Coronary artery (tissue), 2 donors: ENCODE measurements at regions not wholly inside any gene's neighbourhood (a gene's known extent, or its start where the extent isn't known, plus 50 kb on each side); places are given as distances from the start of the nearest gene placed in this dataset.

Experiments
- DNase-seq: peaks from one replicate; pipeline ENCODE4 v3.0.0-alpha.2; 2017; ENCODE audit warnings: low spot score
- H3K27ac ChIP-seq, 2 donors: fragments of 200-600 bp; sonication (generic); one replicate each; pipeline ENCODE4 v1.5.1; 2016 to 2019
- H3K4me3 ChIP-seq: fragments of 200-600 bp; sonication (generic); 2 replicates; pipeline ENCODE4 v1.5.1; 2016; ENCODE audit warnings: mild to moderate bottlenecking, moderate library complexity
- TF ChIP-seq, protein P1 (sequence below): fragments of 200-600 bp; sonication (generic); IDR thresholded peaks from one replicate; pipeline ENCODE4 v1.5.1; 2019; ENCODE audit warnings: antibody characterized with exemption

DNA sequence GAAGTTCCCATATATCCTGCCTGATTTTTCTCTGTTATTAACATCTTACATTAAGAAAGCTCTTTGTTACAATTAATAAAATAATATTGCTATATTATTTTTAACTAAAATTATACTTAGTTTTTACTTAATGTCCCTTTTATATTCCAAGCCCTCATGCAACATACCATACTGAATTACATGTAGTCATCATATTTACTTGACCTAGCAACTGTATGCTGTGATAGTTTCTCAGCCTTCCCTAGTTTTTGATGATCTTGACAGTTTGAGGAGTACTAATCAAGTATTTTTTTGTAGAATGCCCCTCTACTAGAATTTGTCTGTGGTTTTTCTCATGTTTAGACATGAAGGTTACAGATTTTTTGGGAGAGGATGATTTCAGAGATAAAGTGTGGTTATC, 1503.8 kb upstream of the PABPC4L start:
- no peak overlapping the region for H3K4me3 ChIP-seq
- DNase-seq, result no peak
- TF ChIP-seq, protein P1, sequence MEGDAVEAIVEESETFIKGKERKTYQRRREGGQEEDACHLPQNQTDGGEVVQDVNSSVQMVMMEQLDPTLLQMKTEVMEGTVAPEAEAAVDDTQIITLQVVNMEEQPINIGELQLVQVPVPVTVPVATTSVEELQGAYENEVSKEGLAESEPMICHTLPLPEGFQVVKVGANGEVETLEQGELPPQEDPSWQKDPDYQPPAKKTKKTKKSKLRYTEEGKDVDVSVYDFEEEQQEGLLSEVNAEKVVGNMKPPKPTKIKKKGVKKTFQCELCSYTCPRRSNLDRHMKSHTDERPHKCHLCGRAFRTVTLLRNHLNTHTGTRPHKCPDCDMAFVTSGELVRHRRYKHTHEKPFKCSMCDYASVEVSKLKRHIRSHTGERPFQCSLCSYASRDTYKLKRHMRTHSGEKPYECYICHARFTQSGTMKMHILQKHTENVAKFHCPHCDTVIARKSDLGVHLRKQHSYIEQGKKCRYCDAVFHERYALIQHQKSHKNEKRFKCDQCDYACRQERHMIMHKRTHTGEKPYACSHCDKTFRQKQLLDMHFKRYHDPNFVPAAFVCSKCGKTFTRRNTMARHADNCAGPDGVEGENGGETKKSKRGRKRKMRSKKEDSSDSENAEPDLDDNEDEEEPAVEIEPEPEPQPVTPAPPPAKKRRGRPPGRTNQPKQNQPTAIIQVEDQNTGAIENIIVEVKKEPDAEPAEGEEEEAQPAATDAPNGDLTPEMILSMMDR, result no peak
- H3K27ac ChIP-seq, result no peak overlapping the region

DNA sequence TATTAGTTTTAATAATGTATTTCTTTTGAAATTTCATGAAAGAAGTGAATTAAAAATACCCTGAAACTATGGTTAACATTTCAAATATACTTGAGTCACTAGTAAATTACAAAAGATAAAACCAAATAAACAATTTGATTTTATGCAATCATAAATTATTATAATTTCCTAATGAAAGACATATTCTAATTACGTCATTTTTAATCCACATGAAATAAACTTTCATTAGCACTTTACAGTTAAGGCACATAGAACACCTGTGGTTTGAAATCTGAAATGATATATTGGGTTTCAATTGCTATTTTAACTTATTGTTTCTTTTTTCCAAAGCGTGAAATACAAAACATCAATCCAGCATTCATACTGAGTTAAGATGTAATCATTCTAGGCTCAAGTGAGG, 1492.5 kb upstream of the PABPC4L start:
- no peak overlapping the region for H3K4me3 ChIP-seq
- TF ChIP-seq, protein P1, result no peak
- no peak for DNase-seq
- H3K27ac ChIP-seq, result no peak overlapping the region

DNA sequence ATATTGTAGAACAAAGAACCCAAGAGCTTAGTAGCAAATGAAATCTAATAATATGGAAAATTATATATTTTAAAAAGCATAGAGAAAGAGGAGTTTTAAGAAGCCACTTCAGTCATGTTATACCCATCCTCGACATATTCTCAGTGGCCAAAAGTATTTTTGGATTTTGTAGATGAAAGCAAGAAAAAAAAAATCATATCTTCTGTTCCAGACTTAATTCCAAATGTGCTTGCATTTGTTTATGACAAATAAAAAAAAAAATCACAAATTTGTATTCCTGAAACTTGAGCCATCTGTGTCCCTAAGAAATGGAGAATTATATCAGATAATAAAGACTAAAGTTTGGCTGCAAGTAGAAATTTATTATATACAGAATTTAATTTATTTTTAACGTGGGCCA, 1482.4 kb upstream of the PABPC4L start:
- Histone ChIP-seq H3K27ac (no peak overlapping the region), H3K4me3 (no peak overlapping the region)
- TF ChIP-seq, protein P1, result no peak
- DNase-seq, result no peak

DNA sequence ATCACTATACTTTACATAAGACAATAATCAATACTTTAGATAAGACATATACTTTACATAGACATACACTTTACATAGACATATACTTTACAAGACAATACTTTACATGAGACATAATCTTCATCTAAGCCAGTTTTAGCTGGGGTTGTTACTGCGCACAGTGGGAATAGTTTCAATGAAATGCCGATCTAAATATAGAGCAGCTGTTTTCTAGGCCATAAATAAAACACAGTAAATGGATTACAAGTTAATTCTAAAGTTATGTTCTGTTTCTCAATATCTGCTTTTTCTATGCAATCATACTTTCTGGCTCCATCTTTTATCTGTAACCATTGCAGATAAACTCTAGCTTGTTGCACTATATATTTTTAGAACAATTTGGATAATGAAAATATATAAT, 1470.6 kb upstream of the PABPC4L start:
- TF ChIP-seq, protein P1, result no peak
- no peak overlapping the region for H3K4me3 ChIP-seq
- no peak for DNase-seq
- no peak overlapping the region for H3K27ac ChIP-seq

DNA sequence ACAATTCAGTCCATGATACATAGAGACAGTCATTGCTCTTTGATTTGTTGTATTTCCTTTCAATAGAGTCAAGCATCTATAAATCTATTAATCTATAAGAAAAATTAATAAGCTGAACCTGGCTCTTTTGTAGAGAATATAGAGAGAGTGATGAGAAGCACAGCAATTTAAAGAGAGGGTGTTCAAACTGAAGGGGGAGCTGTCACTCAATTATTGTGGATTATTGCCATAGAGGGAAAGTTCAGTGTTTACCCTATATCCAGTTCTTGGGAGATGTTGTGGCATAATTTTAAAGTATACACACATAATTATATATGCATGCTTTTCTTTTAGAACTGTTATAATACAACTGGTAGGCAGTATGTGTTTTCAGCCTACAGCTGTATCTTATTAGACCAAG, 1469.0 kb upstream of the PABPC4L start:
- Histone ChIP-seq H3K4me3 (no peak overlapping the region), H3K27ac (no peak overlapping the region)
- TF ChIP-seq, protein P1, result no peak
- no peak for DNase-seq
